COLO668 (cell line): ENCODE measurements at regions not wholly inside any gene's neighbourhood (a gene's known extent, or its start where the extent isn't known, plus 50 kb on each side); places are given as distances from the start of the nearest gene placed in this dataset.
"Not testable (repeated sequence)": the region's sequence is repeated elsewhere in the genome, so short reads cannot be mapped to it uniquely, and the experiment has no call there.

Experiments used
- DNase-seq: peaks from one replicate; lab custom pipeline; 2025; ENCODE audit not compliant: unreplicated experiment; lab: John Stamatoyannopoulos, UW

DNA sequence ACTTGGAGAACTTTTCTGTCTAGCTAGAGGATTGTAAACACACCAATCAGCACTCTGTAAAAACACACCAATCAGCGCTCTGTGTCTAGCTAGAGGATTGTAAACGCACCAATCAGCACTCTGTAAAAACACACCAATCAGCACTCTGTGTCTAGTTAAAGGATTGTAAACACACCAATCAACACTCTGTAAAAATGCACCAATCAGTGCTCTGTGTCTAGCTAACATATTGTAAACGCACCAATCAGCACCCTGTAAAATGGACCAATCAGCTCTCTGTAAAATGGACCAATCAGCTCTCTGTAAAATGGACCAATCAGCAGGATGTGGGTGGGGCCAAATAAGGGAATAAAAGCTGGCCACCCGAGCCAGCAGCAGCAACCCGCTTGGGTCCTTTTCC is 91.1 kb upstream of the KRAS start:
- DNase-seq = not testable (repeated sequence)

DNA sequence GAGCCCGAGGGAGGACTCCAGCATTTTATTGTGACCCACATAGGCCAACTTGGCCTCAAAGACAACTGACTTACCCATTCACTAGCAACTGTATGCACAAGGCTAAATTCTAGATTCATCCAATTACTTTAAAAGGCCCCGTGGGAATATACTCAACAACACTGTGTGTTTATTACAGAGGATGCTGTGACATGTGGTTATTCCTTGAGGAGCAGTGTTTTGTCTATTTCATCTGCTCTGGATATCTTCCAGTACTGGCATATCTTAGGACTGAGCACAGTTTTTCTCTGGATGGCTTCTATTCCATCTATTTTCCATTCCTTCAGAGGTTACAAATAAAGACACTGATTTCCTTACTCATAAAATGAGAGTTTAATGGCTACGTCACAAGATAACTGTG is 87.2 kb upstream of the KRAS start:
- DNase-seq = no peak

DNA sequence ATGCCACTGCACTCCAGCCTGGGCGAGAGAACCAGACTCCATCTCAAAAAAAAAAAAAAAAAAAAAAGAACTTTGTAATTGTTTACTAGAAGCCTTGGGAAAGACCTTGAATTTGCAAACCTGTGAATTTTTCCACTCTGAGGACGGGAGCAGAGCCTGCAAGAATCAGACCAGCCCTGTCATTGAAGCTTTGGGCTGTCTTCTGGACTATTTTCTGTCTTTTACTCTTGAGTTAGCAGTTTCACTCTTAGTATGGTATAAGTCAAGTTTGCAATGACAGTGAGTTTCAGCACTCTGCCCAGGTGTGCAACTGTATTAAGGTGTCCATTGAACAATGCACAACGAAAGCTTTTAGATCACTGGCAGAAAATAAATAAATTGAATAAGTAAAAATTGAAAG is 81.4 kb upstream of the KRAS start:
- DNase-seq = no peak

DNA sequence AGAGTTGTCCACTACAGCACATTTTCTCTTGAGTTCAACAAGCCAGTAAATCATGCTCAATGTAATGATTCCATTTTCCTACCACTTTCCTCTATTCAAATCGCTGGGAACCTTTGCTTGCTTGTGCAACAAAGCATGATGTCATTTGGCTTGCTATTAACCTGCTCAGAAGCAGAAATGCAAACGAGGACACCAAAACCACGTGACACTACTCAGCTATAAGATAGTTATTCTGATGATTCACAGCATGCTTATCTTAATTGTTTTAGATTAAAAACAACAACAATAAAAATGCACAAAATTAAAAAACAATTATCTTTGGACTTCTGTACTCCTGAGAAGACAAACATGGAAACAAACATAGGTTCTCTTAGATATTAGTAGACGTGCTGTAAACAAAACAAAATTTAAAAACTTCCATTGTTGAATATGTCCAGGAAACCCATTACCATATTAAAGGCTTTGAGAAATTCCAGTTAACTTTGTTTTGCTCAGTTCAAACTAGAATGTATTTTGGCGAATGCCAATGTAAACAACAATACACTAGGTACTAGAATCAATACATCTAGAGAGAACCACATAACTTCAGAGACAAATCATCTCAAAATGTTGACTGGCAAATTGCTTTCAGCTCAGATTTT is 77.5 kb upstream of the KRAS start:
- DNase-seq = no peak

DNA sequence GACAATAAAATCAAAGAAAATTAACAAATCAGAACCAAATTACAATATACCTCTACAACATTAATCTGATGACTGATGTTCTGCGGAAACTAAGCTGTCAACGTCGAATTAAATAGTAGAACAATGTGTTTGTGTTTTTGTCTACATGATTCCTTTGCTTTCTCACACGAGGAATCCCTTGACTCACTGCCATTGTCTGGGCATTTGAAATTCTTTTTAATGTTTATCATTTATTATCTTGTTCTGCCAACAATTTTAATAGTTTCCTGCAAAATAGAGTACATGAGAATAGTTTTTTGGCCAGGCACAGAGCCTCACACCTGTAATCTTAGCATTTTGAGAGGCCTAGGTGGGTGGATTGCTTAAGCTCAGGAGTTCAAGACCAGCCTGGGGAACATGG is 76.6 kb upstream of the KRAS start:
- no peak for DNase-seq

DNA sequence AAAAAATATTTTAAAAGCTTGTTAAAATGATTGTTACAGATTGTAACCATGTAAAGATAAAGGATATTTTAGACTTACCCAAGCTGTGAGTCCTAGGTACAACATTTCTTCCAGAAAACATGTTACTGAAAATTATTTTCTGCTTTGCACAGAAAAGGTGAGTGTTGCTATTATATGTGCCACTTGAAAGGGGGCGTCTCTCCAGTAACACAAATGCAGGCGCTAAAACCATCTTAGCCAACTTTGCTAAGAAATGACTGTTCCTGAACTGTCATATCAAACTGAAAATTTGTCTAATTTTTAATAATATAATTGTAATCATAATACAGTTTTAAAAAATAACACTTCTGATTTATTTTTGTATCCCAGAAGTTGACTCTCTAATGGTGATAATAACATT is 75.6 kb upstream of the KRAS start:
- DNase-seq = no peak

DNA sequence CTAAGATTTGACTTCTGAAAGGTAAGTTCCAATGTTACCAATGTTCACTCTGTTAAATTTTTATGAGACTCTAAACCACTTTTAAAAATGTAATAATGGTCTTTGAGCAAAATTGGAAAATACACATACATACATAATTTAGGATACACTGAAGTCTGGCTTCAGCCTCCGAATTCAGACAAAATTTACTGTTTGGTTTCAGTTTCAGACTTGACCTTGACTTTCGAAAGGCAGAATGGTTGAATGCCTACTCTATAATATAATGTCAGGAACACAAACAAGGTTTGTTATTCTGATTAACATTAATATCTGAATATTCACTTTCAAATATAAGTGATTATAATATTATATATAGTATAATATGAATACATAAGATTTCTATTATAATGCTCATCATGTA is 74.1 kb upstream of the KRAS start:
- DNase-seq = no peak

DNA sequence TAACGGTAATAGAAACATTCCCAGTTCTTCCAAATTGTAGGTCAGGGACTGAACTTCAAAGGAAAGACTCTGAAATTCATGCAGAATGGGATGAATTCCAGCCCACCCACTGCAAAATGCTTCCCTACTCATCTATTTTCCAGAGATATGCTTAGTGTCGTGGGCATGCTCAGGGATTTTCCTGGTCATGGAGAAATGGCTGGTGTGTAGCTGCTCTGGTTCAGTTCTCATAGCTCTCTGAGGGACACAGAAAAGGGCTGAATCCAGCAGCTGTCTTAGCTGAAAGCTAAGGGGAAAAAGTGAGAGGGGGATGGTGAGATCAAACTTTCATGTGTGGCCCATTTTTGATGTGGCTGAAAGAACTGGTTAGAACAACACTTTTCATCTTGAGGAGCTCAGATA is 72.9 kb upstream of the KRAS start:
- no peak for DNase-seq

DNA sequence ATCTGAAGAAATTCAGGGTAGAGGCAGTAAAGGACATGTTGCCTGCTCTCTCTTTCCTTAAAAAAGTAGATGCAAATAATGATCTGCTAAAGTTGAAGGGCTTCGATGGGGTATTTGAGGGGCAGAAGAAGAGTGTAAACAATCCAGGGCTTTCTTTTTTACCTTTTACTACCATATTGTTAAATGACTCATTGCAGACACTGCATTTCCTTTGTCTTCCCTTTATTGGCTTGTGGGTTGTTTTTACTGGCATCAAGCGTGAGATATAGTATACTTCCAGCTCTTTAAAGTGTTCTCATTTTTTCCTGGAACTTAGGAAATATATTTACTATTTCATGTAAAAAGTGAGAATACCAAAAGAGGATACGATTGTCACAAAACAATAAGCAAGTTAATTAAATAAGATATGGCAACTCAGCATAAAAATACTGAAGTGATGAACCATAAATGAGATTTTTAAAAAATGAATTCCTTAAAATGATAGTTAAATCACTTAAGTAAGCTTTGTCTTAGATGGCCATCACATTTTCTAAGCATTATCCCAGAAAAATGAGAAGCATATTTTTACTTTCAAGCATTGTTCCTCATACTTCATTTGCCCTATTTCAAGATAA is 72.3 kb upstream of the KRAS start:
- DNase-seq = no peak

DNA sequence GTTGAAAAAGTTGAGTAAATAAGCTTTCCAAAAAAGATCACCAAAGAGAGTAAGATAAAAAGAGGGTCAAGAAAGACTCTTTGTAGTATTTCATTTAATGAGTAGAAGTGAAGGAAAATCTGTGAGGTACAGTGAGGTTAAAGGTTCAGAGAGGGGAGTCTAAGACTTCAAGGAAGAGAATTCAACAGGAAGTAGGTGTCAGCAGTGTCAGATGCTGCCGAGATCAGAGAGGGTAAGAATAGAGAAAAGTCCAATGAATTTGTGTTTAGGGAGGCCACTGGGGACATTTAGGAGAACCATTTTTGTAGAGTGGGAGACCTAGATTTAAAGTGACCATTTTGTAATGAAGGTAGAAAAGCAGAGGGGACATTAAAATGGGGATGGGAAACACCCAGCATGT is 71.6 kb upstream of the KRAS start:
- no peak for DNase-seq

DNA sequence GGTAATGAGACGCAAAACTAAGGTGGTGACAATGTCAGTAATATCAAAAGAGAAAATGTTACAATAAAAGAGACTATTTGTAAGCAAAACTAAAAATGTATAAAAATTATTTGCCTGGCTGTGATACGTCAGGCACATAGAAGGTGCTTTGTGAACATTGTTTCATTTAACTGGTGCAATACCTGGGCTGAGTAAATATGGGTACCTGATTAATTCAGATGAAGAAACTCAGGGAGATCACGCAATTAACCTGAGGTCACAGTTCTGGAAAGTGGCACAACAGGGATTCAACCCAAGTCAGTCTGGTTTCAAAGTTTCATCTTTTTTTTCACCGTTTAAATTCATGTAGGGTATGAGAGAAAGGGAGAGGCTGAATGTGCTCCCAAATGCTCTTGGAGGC is 71.0 kb upstream of the KRAS start:
- no peak for DNase-seq

DNA sequence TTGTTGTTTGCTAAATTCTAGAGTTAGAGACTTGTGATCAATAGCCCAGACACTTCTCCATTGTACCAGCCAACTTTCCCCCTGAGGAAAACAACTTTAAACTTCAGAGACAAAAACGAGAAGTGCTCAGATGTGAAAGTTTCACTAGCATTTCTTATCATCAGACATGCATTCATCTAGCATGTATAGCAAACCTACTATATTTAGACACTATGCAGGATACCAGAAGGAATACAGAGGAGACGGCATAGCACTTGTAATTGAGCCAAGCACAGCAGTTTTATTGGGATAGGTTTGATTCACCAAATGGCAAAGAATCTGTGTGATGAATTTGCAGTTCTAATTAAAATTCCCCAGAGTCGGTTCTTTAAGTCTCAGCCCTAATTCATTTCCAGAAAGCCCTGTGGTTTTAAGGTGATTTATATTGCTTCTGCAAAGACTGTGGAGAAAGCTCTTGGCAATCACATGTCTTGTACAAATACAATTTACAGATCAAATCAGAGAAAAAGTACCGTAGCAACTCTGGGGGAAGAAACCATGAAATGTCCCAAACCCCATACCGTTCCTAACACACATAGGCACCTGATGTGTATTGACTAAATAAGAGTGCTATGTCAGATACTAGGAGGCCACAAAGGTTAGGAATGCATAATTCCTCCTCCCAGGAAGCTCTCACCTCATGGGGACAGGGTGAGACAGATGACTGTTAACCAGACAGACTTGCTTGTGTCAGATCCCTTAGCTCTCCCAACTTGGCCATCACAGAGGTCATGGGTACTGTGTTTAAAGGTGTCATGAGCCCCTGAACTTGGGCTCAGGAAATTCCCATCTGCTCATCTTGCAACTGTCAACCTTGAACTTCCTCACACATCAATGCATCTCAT is 69.6 kb upstream of the KRAS start:
- DNase-seq = no peak

DNA sequence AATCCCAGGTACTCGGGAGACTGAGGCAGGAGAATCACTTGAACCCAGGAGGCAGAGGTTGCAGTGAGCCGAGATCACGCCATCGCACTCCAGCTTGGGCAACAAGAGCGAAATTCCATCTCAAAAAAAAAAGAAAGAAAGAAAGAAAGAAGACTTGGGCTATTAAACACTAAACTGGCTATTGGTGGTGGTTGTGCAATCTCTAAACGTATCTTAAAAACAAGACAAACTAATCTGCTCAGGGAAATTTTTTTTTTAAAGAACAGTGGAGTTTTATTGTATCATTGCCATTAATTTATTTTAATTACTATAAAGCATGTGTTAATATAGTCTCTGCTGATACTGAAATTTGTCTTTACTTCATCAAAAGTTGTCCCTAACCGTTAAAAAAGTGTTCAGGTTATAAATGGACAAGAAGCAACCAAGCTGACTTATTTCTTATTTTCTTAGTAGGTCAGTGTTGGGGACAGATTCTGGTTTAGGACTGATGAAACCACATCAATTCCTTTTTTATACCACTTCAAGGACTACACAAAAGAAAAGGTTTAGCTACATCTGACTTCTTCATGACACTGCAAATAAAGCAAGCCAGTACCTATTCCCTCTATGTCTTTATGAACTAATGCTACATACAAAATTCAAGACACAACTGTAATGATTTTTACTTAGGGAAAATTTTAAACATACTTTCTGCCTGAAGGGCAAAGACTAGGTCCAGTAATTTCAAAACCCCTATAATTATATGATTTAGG is 68.7 kb upstream of the KRAS start:
- DNase-seq = no peak

DNA sequence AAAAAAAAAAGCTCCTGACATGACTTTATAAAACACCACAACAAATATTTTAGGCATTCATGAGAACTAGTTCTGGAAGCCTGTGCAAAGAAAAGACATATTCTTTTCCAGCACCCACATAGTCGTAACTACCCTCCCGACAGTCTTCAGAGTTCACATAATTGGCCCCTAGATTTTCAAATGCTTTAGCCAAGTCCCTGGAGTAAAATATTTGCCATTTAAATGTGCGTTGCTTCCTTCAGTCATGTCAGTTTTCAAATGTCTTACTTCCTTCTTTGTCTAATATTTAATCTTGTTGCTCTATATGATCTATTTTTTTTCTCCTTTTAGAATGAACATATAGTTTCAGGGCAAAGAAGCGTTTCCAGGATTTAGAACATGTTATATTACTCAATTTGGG is 66.8 kb upstream of the KRAS start:
- no peak for DNase-seq

DNA sequence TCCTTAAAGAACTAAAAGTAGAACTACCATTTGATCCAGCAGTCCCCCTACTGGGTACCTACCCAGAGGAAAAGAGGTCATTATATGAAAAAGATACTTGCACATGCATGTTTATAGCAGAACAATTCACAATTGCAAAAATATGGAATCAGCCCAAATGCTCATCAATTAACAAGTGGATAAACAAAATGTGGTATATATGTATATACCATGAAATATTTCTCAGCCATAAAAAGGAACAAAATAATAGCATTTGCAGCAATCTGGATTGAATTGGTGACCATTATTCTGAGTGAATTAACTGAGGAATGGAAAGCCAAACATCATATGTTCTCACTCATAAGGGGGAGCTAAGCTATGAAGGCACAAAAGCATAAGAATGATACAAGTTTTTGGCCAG is 64.7 kb upstream of the KRAS start:
- DNase-seq = no peak

DNA sequence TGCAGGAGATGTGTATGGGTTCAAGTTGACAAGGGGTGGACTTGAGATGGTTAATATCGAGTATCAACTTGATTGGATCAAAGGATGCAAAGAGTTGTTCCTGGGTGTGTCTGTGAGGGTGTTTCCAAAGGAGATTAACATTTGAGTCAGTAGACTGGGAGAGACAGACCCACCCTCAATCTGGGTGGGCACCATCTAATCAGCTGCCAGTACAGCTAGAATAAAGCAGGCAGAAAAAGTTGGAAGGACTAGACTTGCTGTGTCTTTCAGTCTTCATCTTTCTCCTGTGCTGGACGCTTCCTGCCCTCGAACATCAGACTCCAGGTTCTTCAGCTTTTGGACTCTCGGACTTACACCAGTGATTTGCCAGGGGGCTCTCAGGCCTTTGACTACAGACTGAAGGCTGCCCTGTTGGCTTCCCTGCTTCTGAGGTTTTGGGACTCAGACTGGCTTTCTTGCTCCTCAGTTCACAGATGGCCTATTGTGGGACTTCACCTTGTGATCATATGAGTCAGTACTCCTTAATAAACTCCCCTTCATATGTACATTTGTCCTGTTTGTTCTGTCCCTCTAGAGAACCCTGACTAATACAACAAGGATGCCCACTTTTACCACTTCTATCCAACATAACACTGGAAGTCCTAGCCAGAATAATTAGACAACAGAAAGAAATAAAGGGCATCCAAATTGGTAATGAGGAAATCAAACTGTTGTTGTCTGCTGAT is 62.7 kb upstream of the KRAS start:
- DNase-seq = not testable (repeated sequence)

DNA sequence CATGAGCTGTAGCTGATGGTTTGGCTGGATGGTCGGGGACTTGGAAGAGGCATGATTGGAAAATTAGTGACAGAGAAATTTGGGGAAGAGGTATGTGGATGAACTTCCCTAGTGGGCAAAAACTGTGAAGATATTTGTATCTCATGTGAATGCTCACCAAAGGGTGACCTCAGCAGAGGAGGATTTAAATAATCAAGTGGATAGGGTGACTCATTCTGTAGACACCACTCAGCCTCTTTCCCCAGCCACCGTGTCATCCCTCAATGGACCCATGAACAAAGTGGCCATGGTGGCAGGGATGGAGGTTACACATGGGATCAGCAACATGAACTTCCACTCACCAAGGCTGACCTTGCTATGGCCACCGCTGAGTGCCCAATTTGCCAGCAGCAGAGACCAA is 60.8 kb upstream of the KRAS start:
- no peak for DNase-seq

DNA sequence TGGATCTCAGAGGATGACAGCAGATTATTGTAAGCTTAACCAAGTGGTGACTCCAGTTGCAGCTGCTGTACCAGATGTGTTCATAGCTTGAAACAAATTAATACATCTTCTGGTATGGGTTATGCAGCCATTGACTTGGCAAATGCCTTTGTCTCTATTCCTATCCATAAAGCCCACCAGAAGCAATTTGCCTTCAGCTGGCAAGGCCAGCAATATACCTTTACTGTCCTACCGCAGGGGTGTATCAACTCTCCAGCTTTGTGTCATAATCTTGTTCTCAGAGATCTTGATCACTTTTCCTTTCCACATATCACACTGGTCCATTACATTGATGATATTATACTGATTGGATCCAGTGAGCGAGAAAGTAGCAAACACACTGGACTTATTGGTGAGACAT is 59.3 kb upstream of the KRAS start:
- DNase-seq = not testable (repeated sequence)

DNA sequence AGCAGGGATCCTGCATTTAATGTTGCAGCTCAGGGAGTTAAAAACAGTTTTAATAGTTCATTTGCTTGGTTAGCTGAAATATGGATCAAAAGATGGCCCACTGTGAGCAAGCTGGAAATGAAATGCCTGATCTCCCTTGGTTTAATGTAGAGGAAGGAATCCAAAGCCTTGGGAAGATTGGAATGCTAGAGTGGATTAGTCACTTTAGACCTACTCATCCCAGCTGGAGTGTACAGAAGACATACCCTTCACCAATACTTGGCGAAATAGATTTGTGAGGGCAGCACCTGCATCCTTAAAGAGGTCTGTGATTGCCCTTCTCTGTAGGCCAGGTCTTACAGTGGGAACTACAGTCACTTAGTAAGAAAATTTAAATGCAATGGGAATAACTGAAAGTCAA is 58.0 kb upstream of the KRAS start:
- DNase-seq = no peak

DNA sequence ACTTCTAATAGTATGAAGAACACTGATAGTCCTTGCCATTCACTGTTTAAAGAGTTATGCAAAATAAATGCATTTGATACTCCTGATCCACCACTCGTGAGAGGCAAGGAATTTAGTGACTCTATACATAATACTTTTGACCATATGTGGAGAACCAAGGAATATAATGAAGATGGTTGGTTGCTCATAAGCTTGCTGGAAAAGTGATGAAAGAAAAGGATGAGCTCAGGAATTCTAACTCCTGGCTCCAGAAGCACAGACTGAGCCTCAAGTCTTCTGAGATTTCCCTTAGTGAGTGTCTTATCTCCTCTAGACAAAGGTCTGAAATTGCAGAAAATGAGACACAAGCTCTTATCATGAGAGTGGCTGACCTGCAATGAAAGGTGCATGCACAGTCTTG is 57.1 kb upstream of the KRAS start:
- no peak for DNase-seq

DNA sequence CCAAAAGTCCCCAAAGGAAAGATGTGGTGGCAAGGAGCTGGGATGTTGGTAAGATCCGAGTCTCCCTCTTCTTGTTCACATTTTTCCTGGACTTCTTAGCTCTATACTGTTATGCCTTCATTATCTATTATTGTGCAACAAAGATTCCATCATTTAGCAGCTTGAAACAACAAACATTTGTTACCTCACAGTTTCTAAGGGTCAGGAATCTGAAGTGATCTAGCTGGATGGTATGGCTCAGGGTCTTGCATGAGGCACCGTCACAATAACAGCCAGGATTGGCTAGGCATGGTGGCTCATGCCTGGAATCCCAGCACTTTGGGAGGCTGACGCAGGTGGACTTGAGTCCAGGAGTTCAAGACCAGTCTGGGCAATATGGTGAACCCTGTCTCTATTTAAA is 51.1 kb upstream of the KRAS start:
- DNase-seq = no peak
